B cell (primary cell): ENCODE measurements at regions not wholly inside any gene's neighbourhood (a gene's known extent, or its start where the extent isn't known, plus 50 kb on each side); places are given as distances from the start of the nearest gene placed in this dataset.

Experiments
- ATAC-seq: fragments of 200-7000 bp; cut with Tn5 transposase; one replicate; pipeline ENCODE4 v1.10.0; 2021; ENCODE audit warnings: low read depth, mild to moderate bottlenecking, moderate number of reproducible peaks, moderate library complexity
- CTCF ChIA-PET: fragments of 350-600 bp; sonication (Branson Sonifier 250); formaldehyde crosslinking; loops from one replicate; lab custom pipeline; 2021; ENCODE audit warnings: antibody characterized with exemption, inconsistent platforms; lab: Charles Lee
- POLR2A ChIA-PET: fragments of 350-600 bp; sonication (Branson Sonifier 250); formaldehyde crosslinking; loops from one replicate; lab custom pipeline; 2021; ENCODE audit warnings: antibody characterized with exemption; lab: Charles Lee
- DNase-seq: peaks from one replicate; pipeline ENCODE4 v3.0.0; 2013
- H2AFZ ChIP-seq: 2 replicates; pipeline ENCODE4 v1.6.1; 2012; ENCODE audit warnings: mild to moderate bottlenecking, low read depth, low read length; ENCODE audit not compliant: insufficient read depth, poor library complexity, severe bottlenecking
- H3K27ac ChIP-seq, 2 donors: 1 replicate in 1 of 2; 2 replicates in 1 of 2; pipeline ENCODE4 v1.5.1; 2012 to 2013; ENCODE audit warnings: low read length in 2 of 2, mild to moderate bottlenecking in 2 of 2, moderate library complexity in 1 of 2
- H3K27me3 ChIP-seq, 4 experiments: fragments of 200-600 bp in 1 of 4; sonication (generic) in 1 of 4; replicated peaks in 1 of 4; 1 replicate in 2 of 4; 2 replicates in 2 of 4; pipeline versions ENCODE4 v1.6.1 to v1.7.0; 2013 to 2016; ENCODE audit warnings: low read length in 3 of 4, mild to moderate bottlenecking in 2 of 4, mixed read lengths in 1 of 4, moderate library complexity in 1 of 4; ENCODE audit not compliant: insufficient read depth in 4 of 4, control insufficient read depth in 3 of 4; ENCODE audit errors: control extremely low read depth in 1 of 4
- H3K36me3 ChIP-seq, 2 experiments: replicated peaks in 1 of 2; 1 replicate in 1 of 2; 2 replicates in 1 of 2; pipeline versions ENCODE4 v1.6.1 to v1.7.1; 2013; ENCODE audit warnings: low read length in 1 of 2; ENCODE audit not compliant: insufficient read depth in 2 of 2, control insufficient read depth in 1 of 2; ENCODE audit errors: control extremely low read depth in 1 of 2, extremely low read depth in 1 of 2
- H3K4me1 ChIP-seq, 2 donors: fragments of 200-600 bp in 1 of 2; sonication (generic) in 1 of 2; 1 replicate in 1 of 2; 2 replicates in 1 of 2; pipeline versions ENCODE4 v1.5.1 to v1.6.1; 2013 to 2017; ENCODE audit warnings: low read length in 2 of 2; ENCODE audit not compliant: control insufficient read depth in 2 of 2, insufficient read depth in 2 of 2
- H3K4me2 ChIP-seq: replicated peaks from 2 replicates; pipeline ENCODE3; 2012; ENCODE audit warnings: mild to moderate bottlenecking, low read depth, low read length; ENCODE audit not compliant: poor library complexity, severe bottlenecking
- H3K4me3 ChIP-seq, 5 experiments: fragments of 200-600 bp in 1 of 5; sonication (generic) in 1 of 5; 1 replicate in 3 of 5; 2 replicates in 2 of 5; pipeline versions ENCODE4 v1.5.1 to v1.7.0; 2011 to 2016; ENCODE audit warnings: low read length in 4 of 5, mild to moderate bottlenecking in 4 of 5, low read depth in 2 of 5, control low read depth in 1 of 5, moderate library complexity in 1 of 5; ENCODE audit not compliant: insufficient read depth in 1 of 5; ENCODE audit errors: control extremely low read depth in 1 of 5, extremely low read depth in 1 of 5
- H3K79me2 ChIP-seq: fragments of 200-600 bp; sonication (generic); one replicate; pipeline ENCODE4 v1.6.0; 2016; ENCODE audit warnings: low read length; ENCODE audit not compliant: control insufficient read depth, insufficient read depth
- H3K9ac ChIP-seq: fragments of 200-600 bp; sonication (generic); 2 replicates; pipeline ENCODE4 v1.6.1; 2017; ENCODE audit warnings: mild to moderate bottlenecking, low read length, moderate library complexity
- H3K9me3 ChIP-seq, 3 donors: one replicate each; pipeline versions ENCODE4 v1.6.1 to v1.7.1; 2013; ENCODE audit warnings: low read length in 2 of 3; ENCODE audit not compliant: control insufficient read depth in 2 of 3, insufficient read depth in 1 of 3; ENCODE audit errors: control extremely low read depth in 1 of 3
- H4K20me1 ChIP-seq: 2 replicates; pipeline ENCODE4 v1.6.0; 2012; ENCODE audit warnings: mild to moderate bottlenecking, low read length; ENCODE audit not compliant: insufficient read depth, control insufficient read depth, poor library complexity, severe bottlenecking
- H3K27ac Mint-ChIP-seq: one replicate; pipeline ENCODE4 v1.8.0; 2021; ENCODE audit warnings: mixed read lengths
- H3K27me3 Mint-ChIP-seq: one replicate; pipeline ENCODE4 v1.8.0; 2021; ENCODE audit warnings: mixed read lengths
- H3K4me1 Mint-ChIP-seq: one replicate; pipeline ENCODE4 v1.8.0; 2021; ENCODE audit warnings: mixed read lengths
- H3K4me3 Mint-ChIP-seq: one replicate; pipeline ENCODE4 v1.8.0; 2021; ENCODE audit warnings: mixed read lengths
- H3K9me3 Mint-ChIP-seq: one replicate; pipeline ENCODE4 v1.8.0; 2022; ENCODE audit warnings: mixed read lengths; ENCODE audit not compliant: insufficient read depth
- CTCF ChIP-seq: fragments of 200-600 bp; IDR thresholded peaks from one replicate; pipeline ENCODE4 v1.8.0; 2022; ENCODE audit warnings: antibody characterized with exemption, mild to moderate bottlenecking
- EZH2 ChIP-seq: IDR thresholded peaks from 2 replicates; pipeline ENCODE4 v1.6.1; 2012; ENCODE audit warnings: borderline replicate concordance, low read depth, mild to moderate bottlenecking, moderate library complexity, low read length; ENCODE audit not compliant: insufficient read depth, poor library complexity, severe bottlenecking
- WGBS: methylation state at CpG from one replicate; pipeline ENCODE4 v1.1.5; 2013; ENCODE audit warnings: missing lambda C conversion rate; ENCODE audit not compliant: insufficient coverage; 5-methylcytosine and 5-hydroxymethylcytosine counted together
- intact Hi-C: fragments of 100-400 bp; cut with micrococcal nuclease; formaldehyde crosslinking; loops from one replicate; pipeline ENCODE4 v1.10.0; 2022

GRCh38 chr15:70159001-70159712, 61.4 kb upstream of the TLE3 start:
- Histone ChIP-seq H3K4me1 (peaks cover 5 to 6% of the 10 kb centered on the region in 2 donors), H3K4me3 (no peak overlapping the region), H3K9ac (no peak overlapping the region), H3K36me3 (no peaks in the 10 kb centered on the region), H3K9me3 (peaks cover 0 to 9% (median 0%) of the 10 kb centered on the region in 3 donors), H2AFZ (no peak overlapping the region), H3K27ac (no peak overlapping the region), H3K4me2 (no peak overlapping the region), H3K27me3 (peaks cover 0 to 5% (median 0%) of the 10 kb centered on the region in 4 experiments), H4K20me1 (no peaks in the 10 kb centered on the region), H3K79me2 (no peaks in the 10 kb centered on the region)
- intact Hi-C loops: no loop called here
- Mint-ChIP-seq H3K4me3 (no peak overlapping the region), H3K4me1 (peaks cover 8% of the 10 kb centered on the region), H3K9me3 (no peaks in the 10 kb centered on the region), H3K27me3 (peaks cover 36% of the 10 kb centered on the region), H3K27ac (no peak overlapping the region)
- CTCF ChIA-PET: interaction anchor here (0.6 to 1.4 kb wide), 2 partner anchors 307 to 582 kb away, joined by 3 to 4 read pairs; no protein-coding TSS in a partner anchor
- no peak for ATAC-seq
- POLR2A ChIA-PET: no interaction called here
- WGBS: 29% methylated on average over 8 of the region's 9 CpGs
- TF ChIP-seq EZH2: no peak
- no peak for TF ChIP-seq CTCF
- DNase-seq: no peak

- POLR2A ChIA-PET: no interaction called here
- H3K27me3 Mint-ChIP-seq: peaks cover 36% of the 10 kb centered on the region
These were observed 60.7 kb upstream of the TLE3 start for GRCh38 chr15:70158309-70159000.

More at GRCh38 chr15:70158309-70159000, 60.7 kb upstream of the TLE3 start:
- Histone ChIP-seq H3K36me3 (no peaks in the 10 kb centered on the region), H3K79me2 (no peaks in the 10 kb centered on the region), H2AFZ (no peak overlapping the region), H4K20me1 (no peaks in the 10 kb centered on the region), H3K4me2 (no peak overlapping the region), H3K27ac (no peak overlapping the region), H3K4me3 (no peak overlapping the region), H3K27me3 (peaks cover 0 to 5% (median 0%) of the 10 kb centered on the region in 4 experiments), H3K9ac (no peak overlapping the region), H3K4me1 (peaks cover 5 to 6% of the 10 kb centered on the region in 2 donors), H3K9me3 (peaks cover 0 to 3% (median 0%) of the 10 kb centered on the region in 3 donors)
- Mint-ChIP-seq H3K4me3 (no peak overlapping the region), H3K27ac (no peak overlapping the region), H3K9me3 (no peaks in the 10 kb centered on the region), H3K4me1 (peaks cover 8% of the 10 kb centered on the region)
- WGBS: 90% methylated on average over 4 of the region's 9 CpGs
- ATAC-seq (no peak), DNase-seq (no peak)
- CTCF ChIA-PET: no interaction called here
- intact Hi-C loops: no loop called here
- TF ChIP-seq CTCF: no peak
- no peak for TF ChIP-seq EZH2
